ENCODE measurements at regions not wholly inside any gene's neighbourhood (a gene's known extent, or its start where the extent isn't known, plus 50 kb on each side); places are given as distances from the start of the nearest gene placed in this dataset.

DNA sequence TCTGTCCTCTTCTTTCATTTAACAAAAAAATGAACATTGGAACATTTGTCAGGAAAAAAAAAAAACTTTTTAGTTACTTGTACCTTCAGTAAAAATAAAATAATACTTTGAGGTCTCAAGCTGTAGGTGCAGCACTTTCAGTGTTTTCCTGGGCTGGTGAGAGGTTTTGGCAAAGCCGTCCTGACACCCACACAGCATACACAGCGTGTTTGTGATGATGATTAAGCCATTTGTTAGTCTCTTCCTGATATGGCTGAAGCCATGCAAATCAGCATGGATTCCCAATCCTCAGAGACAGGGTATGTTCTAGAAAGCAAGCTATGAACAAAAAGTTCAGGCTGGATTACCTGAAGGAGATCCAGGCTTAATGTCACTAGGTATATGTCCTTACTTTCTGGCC is 236.8 kb downstream of the ZNF516 start:
- no peak for DNase-seq (ENCODE audit: low read depth in 3 of 3, low spot score in 2 of 3)

DNA sequence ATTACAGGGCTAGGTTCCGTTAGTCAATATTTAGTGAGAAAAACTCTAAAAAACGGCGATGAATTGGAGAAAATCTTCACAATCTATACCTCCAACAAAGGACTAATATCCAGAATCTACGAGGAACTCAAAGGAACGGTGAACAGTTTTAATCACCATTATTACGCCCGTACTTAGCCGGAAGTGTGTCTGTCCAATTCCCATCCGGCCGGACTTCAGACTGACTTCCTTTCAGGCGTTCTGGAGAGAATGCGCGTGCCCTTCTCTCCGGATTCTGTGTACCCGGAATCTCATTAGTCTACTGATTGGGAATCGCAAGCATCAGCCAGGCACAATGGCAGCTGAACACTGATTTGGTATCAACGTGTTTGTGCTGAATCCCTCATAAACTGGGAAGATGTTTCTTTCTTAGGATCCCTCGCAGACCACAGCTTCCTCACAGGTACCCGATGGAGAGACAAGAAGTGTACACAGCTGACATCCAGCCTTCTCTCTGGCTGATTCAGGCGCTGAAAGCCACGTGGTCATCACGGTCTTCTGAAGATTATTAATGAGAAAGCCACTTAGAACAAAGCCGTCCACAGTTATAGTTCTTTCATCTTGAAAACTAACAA is 239.9 kb downstream of the ZNF516 start:
- no peak for DNase-seq (ENCODE audit: low read depth in 3 of 3, low spot score in 2 of 3)

DNA sequence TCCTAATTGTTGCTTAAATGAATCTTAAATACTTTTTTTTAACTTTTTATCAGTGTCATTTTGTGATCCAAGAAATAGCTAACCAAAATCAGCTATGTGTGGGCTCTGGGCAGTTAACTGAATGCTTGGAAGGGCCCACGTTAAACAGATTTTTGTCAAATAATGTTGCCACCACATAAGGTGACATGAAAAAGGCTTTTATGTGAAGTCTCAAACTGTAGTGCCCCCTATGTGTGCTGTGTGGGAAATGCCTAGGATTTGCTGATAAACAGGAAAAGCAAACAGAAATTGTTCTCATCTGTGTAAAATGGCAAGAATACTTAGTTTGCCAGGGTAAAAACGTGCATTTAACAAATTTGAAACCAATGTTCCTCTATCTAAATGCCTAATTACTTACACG is 242.2 kb downstream of the ZNF516 start:
- no peak for DNase-seq (ENCODE audit: low read depth in 3 of 3, low spot score in 2 of 3)

DNA sequence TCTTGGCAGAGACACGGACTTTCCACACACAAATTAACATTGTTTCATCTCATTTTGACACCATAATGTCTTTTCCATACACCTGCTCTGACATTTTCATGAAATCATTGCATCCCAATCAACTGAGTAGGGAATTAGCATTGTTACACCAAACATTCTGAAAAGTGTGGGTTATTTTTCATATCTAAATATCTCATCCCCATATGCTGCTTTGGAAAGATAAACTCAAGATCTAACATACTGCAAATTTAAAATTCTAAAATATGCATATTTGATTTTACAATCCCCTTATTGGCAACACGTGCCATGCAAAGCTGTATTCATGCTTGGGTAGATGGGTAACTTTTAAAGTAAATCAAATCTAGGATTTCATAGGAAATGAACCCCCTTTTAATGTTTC is 242.9 kb downstream of the ZNF516 start:
- no peak for DNase-seq (ENCODE audit: low read depth in 3 of 3, low spot score in 2 of 3)

DNA sequence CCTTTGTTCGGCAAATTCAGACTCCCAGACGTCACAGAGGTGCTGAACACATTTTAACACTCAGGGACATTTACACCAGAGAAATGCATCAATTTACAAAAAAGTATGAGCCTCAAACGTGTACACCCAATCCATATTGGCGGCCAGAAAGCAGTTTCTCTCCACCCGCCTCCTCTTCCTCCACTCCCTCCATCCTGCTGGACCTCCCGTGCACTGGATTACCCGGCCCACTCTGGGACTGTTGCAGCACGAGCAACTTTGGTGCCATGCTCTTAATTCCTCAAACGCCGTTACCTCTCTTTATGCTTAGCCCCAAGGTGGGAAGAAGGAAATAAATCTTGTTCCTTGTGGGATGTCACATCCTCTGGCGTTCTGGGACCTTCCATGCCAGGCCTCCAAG is 243.4 kb downstream of the ZNF516 start:
- no peak for DNase-seq (ENCODE audit: low read depth in 3 of 3, low spot score in 2 of 3)

DNA sequence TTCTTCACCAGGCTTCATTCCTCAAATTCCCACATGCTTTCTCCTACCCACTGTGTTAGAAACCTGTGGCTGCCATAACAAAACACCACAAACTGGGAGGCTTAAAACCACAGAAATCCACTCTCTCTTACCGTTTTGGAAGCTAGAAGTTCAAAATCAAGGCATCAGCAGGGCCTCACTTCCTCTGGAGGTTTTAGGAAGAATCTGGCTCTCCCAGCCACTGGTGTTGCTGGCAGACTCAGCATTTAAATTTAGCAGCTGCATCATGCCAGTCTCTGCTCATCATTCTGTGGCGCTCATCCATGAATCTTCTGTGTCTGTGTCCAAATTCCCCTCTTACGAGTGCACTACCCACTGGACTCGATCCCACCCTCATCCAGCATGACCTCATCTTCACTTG is 248.5 kb downstream of the ZNF516 start:
- no peak for DNase-seq (ENCODE audit: low read depth in 3 of 3, low spot score in 2 of 3)

DNA sequence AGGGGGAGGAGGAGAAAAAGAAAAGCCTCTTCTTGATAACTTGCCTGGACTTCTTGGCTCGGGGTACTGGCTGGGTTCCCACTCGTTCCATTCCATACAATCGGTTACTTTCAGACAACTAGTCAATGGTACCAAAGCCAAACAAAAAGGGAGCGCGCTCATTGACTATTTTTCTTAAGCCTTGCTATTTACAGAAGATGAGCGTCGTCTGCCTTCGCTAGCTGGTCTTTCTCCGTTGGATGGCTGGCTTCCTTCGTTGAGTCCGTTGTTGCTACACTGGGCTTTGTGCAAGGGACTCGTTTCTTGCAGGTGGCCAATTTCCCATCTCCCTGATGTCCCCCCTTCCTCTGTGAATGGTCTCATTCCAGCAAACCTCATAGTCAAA is 260.4 kb downstream of the ZNF516 start:
- no peak for DNase-seq (ENCODE audit: low read depth in 3 of 3, low spot score in 2 of 3)

DNA sequence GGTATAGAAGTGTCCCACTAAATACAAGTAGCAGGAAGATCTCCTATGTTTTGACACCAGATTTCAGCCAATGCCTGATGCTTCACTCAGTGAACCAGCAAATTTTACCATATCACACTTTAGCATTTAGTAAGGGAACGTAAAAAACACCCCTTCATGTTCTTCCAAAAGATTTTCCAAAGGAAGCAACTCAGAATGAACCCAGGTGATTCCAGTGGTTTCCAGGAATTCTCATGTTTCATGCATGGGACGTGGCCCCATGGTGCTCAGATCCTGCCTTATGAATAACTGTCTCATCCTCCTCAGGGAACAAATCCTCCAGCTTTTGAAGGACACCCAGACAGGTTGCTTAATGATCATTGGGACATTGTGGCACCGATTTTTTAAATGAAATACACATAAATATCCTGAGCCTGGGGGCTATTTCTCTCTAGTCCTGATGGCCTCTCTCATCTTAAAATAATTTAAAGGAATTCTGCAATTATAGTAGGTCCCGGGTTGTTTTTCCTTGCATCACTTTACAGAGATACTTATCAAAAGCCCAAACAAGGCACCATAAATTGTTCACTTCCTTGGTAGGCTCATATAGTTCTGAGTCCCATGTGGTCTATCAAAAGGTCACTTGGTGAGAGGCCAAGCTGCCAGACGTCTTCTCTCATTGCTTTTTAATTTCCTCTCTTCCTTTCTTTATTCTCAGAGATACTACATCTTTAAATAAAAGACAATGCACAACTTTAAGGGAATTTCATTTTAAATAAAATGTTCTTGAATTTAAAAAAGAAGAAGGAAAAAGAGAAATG is 261.0 kb downstream of the ZNF516 start:
- no peak for DNase-seq (ENCODE audit: low read depth in 3 of 3, low spot score in 2 of 3)

DNA sequence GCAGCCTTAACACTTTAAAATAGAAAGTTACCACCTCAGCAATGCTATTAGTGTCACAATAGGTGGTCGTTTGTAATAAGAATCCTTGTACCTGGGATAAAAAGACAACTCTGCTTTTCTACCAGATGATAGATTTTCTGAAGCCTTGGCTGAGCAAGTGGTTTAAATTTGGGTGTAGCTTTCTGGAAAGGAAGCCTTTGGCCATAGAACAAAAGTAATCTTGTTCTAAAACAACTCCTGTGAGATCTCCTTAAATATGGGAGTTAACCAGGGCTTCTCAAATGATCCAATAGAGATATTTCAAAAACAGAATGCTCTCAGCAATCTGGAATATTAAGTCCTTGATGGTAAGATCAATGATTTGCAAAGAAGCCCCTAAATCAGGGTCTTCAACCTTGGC is 261.6 kb downstream of the ZNF516 start:
- DNase-seq (ENCODE audit: low read depth in 3 of 3, low spot score in 2 of 3) = no peak

DNA sequence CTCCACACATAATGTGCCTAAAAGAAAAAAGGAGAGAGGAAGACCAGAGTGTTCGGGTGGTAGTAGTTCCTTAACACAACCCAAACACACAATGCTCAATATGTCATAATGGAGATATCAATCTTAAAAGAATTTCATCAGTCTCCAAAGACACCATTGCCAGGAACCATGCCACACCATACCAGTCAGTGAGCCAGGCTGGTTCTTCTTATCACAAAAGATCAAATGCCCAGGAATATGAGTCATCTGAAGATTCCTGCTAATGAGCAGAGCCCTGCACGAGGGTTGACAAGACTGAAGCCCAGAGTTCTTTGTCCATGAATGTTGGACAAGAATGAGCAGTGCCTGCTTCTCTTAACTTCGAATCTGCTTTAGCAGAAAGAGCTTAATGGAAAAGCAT is 262.3 kb downstream of the ZNF516 start:
- no peak for DNase-seq (ENCODE audit: low read depth in 3 of 3, low spot score in 2 of 3)

DNA sequence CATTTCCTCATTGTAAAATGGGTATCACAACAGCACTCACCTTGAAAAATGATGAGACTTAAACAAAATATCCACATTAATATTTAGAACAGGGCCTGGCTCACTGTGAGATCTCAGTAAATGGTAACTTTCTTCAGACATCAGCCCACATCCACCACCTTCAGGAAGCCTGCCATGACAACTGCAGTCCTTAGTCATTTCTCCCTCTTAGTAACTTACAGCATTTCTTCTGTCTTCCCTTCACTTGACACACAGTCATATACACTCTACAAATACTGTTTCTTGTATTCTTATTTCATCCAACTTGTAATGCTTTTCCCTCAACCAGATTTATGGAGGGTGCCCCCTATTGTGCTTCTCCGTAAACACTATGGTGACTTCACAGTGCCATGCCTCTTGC is 263.0 kb downstream of the ZNF516 start:
- DNase-seq (ENCODE audit: low read depth in 3 of 3, low spot score in 2 of 3) = no peak

DNA sequence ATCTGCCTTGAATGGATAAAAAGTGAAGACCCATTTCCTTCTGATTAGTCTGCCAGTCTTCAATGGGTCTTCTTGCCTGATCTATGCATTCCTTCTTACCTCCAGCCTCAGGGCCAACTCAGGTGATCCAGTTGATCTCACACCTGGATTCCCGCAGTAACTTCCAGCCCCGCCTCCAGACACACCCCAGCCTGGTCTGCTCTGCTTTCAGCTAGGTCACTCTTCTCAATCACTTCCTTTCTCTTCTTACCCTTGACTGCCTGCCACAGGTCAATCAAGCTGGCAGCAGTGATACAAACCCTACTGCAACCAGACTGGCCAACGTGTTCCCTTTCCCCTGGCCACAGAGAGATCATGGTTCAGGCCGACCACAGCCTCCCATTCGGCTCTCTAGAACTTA is 263.6 kb downstream of the ZNF516 start:
- no peak for DNase-seq (ENCODE audit: low read depth in 3 of 3, low spot score in 2 of 3)

DNA sequence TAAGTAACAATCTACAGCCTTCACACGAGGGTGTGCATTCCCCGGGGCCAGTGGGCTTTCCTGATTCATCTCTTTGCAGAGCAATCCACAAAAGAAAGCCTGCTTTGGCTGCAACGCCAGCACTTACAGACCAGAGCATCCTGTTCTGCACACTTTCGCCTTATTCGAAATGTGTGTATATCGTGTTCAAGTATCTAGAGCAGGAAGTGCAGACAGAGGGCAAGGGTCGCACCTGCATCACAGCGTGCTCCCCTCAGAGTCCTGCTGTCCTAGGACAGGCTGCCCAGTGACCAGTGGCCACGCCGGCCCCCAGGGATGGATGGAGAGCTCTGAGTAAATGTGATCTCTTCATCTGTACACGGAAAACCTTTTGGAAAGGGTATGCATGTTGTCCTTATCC is 264.3 kb downstream of the ZNF516 start:
- DNase-seq (ENCODE audit: low read depth in 3 of 3, low spot score in 2 of 3) = no peak

DNA sequence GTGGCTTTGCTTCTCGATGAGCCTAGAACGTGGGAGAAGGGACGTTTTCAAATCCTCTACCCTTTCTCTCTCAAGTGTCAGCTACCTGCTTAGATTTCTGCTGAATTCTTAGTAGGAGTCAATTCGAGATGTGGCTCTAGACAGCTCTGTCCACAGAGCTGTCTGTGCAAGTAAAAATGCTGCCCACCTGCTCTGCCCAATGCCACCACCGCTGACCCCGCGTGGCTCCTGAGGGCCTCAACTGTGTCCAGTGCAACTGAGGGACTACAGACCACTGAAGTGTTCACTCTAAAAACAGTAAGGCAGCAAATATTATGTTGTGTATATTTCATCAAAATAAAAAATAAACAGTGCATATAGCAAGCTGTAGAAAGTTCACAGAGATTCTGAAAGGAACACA is 266.3 kb downstream of the ZNF516 start:
- DNase-seq (ENCODE audit: low read depth in 3 of 3, low spot score in 2 of 3) = no peak

DNA sequence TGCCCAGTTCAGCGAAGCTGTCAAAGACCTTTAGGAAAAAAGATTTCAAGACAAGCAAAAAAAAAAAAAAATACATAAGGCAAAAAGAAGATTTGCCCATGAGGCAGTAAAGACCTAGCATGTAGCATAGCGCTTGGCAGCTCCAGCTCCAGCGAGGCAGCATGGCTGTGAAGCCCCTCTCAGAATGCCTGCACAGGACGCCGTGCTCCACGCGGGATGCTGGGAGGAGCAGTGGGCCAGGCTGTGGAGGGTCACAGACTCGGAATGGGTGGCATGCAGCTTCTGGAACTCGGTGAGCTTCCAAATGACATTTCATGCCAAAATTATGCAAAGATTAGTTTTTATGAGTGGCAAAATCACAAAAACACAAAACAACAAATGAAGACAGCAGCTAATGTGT is 267.3 kb downstream of the ZNF516 start:
- no peak for DNase-seq (ENCODE audit: low read depth in 3 of 3, low spot score in 2 of 3)

DNA sequence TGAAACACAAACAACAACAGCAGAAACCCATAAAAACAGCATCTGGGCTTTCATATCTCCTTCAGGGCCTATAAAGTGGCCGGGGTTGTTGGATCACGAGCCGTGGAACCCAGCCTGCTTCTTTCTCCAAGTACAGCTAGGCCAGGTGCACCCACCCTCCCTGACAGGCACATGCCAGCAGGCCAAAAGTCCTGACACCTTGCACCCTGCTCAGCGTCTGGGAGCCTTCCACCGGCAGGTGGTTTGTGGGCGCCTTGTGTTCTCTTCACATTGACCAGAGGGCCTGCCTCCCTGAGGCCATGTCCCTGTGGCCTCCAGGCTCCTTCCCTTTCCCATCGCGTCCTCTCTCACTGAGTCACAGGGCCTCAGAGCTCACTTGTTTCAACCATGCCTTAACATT is 271.6 kb downstream of the ZNF516 start:
- no peak for DNase-seq (ENCODE audit: low read depth in 3 of 3, low spot score in 2 of 3)

DNA sequence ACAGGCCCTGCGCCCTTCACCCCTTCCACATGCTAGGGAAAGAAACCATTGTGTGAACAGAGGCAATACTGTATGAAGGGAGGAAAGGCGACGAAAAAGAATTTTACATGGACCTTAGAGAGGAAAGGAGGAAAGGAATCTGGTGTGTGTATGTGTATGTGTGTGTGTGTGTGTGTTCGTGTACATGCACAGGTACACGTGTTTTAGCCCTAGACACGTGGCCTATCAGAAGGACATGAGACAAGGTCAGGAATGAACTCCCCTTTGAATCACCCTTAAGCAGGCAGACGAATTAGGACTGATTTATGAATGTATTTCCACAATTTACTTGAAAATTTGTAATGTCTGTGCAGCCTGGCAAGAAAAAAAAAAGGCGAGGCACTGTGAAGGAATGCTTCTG is 276.0 kb downstream of the ZNF516 start:
- DNase-seq (ENCODE audit: low read depth in 3 of 3, low spot score in 2 of 3) = no peak

DNA sequence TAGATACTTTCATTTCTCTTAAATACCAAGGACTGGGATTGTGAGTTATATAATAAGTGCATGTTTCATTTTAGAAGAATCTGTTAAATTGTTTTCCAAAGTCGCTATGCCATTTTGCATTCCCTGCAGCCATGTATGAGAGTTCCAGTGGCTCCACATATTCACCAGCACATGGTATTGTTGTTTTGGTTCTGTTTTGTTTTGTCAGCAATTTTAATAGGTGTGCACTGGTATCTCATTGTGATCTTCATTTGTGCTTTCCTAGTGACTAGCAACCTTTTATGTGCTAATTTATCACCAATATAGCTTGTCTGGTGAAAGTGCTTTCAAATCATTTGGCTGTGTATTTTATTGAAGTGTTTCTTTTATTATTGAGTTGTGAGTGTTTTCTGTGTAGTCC is 278.9 kb downstream of the ZNF516 start:
- no peak for DNase-seq (ENCODE audit: low read depth in 3 of 3, low spot score in 2 of 3)

DNA sequence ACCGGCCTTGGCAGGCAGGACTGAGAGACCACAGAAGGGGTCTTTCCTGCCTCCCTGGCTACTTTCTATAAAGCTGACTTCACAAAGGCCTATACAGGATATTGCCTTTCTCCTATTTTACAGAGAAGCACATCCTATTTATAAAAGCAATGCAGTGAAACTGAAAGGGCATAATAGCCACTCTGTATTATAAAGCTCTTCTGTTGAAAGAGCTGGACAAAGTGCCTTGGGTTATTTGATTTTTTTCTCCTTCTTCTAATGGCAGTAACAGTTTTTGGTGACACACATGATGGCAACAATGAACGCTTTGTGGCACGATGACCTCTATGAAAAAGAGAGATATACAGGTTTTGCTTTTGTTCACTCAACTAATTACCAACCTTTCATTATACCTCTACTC is 281.1 kb downstream of the ZNF516 start:
- no peak for DNase-seq (ENCODE audit: low read depth in 3 of 3, low spot score in 2 of 3)

DNA sequence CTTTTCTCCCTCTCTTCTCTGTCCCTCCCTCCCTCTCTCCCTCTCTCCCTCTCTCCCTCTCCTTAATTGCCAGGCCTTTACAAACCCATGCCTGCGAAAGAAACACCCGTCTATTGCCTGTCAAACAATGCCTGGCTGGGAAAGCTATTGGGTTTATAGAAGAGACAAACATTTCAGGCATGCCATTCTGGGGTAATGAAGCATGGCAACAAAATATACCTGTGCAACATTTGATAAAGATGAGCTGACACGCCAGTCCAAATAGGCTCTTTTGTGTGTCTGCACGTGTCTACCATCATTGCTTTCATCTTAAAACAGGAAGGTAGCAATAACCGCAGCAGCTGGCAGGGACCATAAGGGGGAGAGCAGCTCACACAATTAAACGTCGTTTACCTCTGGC is 282.1 kb downstream of the ZNF516 start:
- no peak for DNase-seq (ENCODE audit: low read depth in 3 of 3, low spot score in 2 of 3)

DNA sequence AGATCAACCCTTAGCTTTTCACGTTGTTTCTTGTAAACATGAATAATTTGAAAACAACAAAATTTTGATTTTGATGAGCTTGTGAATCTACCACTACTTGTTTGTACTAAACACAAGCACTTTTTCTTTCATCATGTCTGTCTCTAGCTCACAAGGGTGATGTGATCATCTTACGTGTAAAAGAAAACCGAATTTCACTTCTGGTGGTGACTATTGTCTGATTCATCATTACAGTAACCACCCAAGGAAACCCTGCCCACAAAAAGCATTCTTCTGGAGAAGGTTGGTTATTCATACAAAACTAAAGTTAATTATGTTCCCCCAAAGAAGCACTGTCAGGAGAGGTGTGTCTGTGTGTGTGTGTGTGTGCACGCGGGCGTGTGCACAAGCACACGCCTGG is 285.4 kb downstream of the ZNF516 start:
- no peak for DNase-seq (ENCODE audit: low read depth in 3 of 3, low spot score in 2 of 3)

DNA sequence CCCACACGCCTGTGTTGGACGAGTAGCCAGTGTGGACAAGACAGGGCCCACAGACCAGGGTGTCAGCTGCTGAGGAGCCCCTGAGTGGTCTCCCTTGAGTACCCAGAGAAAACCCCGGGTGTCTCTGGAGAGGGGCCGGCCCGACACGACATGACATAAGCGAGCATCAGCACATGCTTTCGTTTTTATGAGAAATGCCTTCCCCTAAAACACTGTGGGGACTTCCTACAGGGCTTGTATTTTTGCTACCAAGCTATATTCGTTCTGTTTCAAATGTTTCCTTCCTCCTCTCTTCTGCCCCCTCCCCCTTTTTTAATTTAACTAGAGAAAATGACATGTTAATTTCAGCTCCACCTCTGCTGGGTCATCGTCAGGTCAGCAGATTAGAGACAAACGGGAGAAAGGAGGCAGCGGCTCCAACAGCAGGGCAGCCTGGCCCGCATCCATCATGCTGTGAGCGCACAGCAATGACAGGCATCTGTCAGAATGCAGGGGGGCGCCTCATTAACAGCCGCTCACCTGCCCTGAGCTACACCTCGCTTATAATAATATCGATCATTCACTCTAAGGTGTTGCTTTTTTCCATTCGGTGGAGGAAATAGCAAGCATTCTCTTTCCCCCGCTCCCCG is 286.2 kb downstream of the ZNF516 start:
- DNase-seq (ENCODE audit: low read depth in 3 of 3, low spot score in 2 of 3) = no peak
